ENCODE measurements at regions not wholly inside any gene's neighbourhood (a gene's known extent, or its start where the extent isn't known, plus 50 kb on each side); places are given as distances from the start of the nearest gene placed in this dataset.

- TF ChIP-seq, protein P1, sequence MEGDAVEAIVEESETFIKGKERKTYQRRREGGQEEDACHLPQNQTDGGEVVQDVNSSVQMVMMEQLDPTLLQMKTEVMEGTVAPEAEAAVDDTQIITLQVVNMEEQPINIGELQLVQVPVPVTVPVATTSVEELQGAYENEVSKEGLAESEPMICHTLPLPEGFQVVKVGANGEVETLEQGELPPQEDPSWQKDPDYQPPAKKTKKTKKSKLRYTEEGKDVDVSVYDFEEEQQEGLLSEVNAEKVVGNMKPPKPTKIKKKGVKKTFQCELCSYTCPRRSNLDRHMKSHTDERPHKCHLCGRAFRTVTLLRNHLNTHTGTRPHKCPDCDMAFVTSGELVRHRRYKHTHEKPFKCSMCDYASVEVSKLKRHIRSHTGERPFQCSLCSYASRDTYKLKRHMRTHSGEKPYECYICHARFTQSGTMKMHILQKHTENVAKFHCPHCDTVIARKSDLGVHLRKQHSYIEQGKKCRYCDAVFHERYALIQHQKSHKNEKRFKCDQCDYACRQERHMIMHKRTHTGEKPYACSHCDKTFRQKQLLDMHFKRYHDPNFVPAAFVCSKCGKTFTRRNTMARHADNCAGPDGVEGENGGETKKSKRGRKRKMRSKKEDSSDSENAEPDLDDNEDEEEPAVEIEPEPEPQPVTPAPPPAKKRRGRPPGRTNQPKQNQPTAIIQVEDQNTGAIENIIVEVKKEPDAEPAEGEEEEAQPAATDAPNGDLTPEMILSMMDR (IDR thresholded peaks at IDR 0.05): no peak
- TF ChIP-seq TEAD1 (CRISPR knock-in tag; IDR thresholded peaks at IDR 0.05): no peak
- no peak for TF ChIP-seq JUN (CRISPR knock-in tag; IDR thresholded peaks at IDR 0.05)
- TF ChIP-seq SMAD3 (CRISPR knock-in tag; IDR thresholded peaks at IDR 0.05; ENCODE audit: borderline replicate concordance): no peak
- TF ChIP-seq GABPB1 (CRISPR knock-in tag; IDR thresholded peaks at IDR 0.05): no peak
- no peak for TF ChIP-seq PRRX2 (CRISPR knock-in tag; IDR thresholded peaks at IDR 0.05)
- TF ChIP-seq, protein P2, sequence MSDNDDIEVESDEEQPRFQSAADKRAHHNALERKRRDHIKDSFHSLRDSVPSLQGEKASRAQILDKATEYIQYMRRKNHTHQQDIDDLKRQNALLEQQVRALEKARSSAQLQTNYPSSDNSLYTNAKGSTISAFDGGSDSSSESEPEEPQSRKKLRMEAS (CRISPR knock-in tag; IDR thresholded peaks at IDR 0.05): no peak
- no peak for TF ChIP-seq NR1H2 (CRISPR knock-in tag; IDR thresholded peaks at IDR 0.05)
Measured at GRCh38 chr13:90958866-90959265, 388.6 kb upstream of the MIR17HG start.
